ENCODE measurements at regions not wholly inside any gene's neighbourhood (a gene's known extent, or its start where the extent isn't known, plus 50 kb on each side); places are given as distances from the start of the nearest gene placed in this dataset.

- TF ChIP-seq, protein P1, sequence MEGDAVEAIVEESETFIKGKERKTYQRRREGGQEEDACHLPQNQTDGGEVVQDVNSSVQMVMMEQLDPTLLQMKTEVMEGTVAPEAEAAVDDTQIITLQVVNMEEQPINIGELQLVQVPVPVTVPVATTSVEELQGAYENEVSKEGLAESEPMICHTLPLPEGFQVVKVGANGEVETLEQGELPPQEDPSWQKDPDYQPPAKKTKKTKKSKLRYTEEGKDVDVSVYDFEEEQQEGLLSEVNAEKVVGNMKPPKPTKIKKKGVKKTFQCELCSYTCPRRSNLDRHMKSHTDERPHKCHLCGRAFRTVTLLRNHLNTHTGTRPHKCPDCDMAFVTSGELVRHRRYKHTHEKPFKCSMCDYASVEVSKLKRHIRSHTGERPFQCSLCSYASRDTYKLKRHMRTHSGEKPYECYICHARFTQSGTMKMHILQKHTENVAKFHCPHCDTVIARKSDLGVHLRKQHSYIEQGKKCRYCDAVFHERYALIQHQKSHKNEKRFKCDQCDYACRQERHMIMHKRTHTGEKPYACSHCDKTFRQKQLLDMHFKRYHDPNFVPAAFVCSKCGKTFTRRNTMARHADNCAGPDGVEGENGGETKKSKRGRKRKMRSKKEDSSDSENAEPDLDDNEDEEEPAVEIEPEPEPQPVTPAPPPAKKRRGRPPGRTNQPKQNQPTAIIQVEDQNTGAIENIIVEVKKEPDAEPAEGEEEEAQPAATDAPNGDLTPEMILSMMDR (IDR thresholded peaks at IDR 0.05) = no peak
- TF ChIP-seq POLR2A (IDR thresholded peaks at IDR 0.05) = no peak
Measured at GRCh38 chr18:9016633-9017166, 85.8 kb upstream of the NDUFV2 start.

Data from thyroid gland (tissue), 4 donors.